HepG2 (cell line): ENCODE measurements at regions not wholly inside any gene's neighbourhood (a gene's known extent, or its start where the extent isn't known, plus 50 kb on each side); places are given as distances from the start of the nearest gene placed in this dataset.

Experiments
- ATAC-seq: fragments of 200-7000 bp; cut with Tn5 transposase; 3 replicates; pipeline ENCODE4 v1.9.1; 2020; ENCODE audit warnings: mild to moderate bottlenecking, moderate library complexity
- BruUV-seq: library from RNA; stranded (reverse); fragments of 400-500 nt; replicated peaks from 2 replicates; lab custom pipeline; 2021; lab: Mats Ljungman, UMichigan
- CTCF ChIA-PET: fragments of 300-600 bp; formaldehyde crosslinking; extraction: SDS; loops from one replicate; lab custom pipeline; 2021; ENCODE audit warnings: low total read pairs, inconsistent platforms, low intra/inter-chr PET ratio; lab: Yijun Ruan, JAX
- POLR2A ChIA-PET: fragments of 350-600 bp; sonication (Branson Sonifier 250); formaldehyde crosslinking; loops from one replicate; lab custom pipeline; 2020; ENCODE audit warnings: antibody characterized with exemption, inconsistent platforms; lab: Yijun Ruan, JAX
- DNase-seq: peaks from one replicate; pipeline ENCODE4 v3.0.0-alpha.2; 2015; ENCODE audit warnings: low spot score
- FAIRE-seq: peaks from 3 replicates; lab custom pipeline; 2011; peaks lifted over from hg19 to GRCh38; lab: Jason Lieb, UNC
- H2AFZ ChIP-seq: one replicate; pipeline ENCODE4 v1.6.1; 2011; ENCODE audit warnings: low read length, inconsistent platforms
- H3K27ac ChIP-seq: fragments of 300-600 bp; 3 replicates; pipeline ENCODE4 v1.8.0; 2011; ENCODE audit warnings: mixed run types, mild to moderate bottlenecking, mixed read lengths, low read length, inconsistent platforms; ENCODE audit not compliant: insufficient read depth; ENCODE audit errors: extremely low read length
- H3K27me3 ChIP-seq, 2 experiments: fragments of 200-600 bp in 1 of 2; 2 replicates in 1 of 2; 3 replicates in 1 of 2; pipeline versions ENCODE4 v1.6.0 to v1.8.0; 2011; ENCODE audit warnings: low read length in 2 of 2, mild to moderate bottlenecking in 2 of 2, moderate library complexity in 2 of 2, inconsistent platforms in 1 of 2; ENCODE audit not compliant: insufficient read depth in 2 of 2, control insufficient read depth in 1 of 2
- H3K36me3 ChIP-seq, 2 experiments: fragments of 200-600 bp in 1 of 2; replicated peaks in 1 of 2; 2 replicates in 1 of 2; 3 replicates in 1 of 2; pipeline versions ENCODE4 v1.5.1 to v1.8.0; 2011; ENCODE audit warnings: low read length in 2 of 2, inconsistent platforms in 1 of 2; ENCODE audit not compliant: insufficient read depth in 2 of 2, control insufficient read depth in 1 of 2
- H3K4me1 ChIP-seq: 2 replicates; pipeline ENCODE4 v1.5.1; 2012; ENCODE audit warnings: low read length, inconsistent platforms; ENCODE audit not compliant: insufficient read depth
- H3K4me2 ChIP-seq: 2 replicates; pipeline ENCODE4 v1.6.0; 2011; ENCODE audit warnings: low read depth, low read length, inconsistent platforms
- H3K4me3 ChIP-seq, 3 experiments: fragments of 200-600 bp in 1 of 3; sonication (generic), shearing (Covaris generic) in 1 of 3; replicated peaks in 1 of 3; 2 replicates each; pipeline ENCODE4 v1.5.1; 2011 to 2016; ENCODE audit warnings: low read length in 3 of 3, inconsistent platforms in 2 of 3, low read depth in 2 of 3, mild to moderate bottlenecking in 2 of 3, control low read depth in 1 of 3, mixed read lengths in 1 of 3; ENCODE audit not compliant: insufficient read depth in 1 of 3
- H3K79me2 ChIP-seq: one replicate; pipeline ENCODE4 v1.6.1; 2011; ENCODE audit warnings: low read length, inconsistent platforms; ENCODE audit not compliant: insufficient read depth
- H3K9ac ChIP-seq: 2 replicates; pipeline ENCODE4 v1.6.0; 2011; ENCODE audit warnings: mild to moderate bottlenecking, low read depth, low read length, inconsistent platforms; ENCODE audit not compliant: insufficient read depth
- H3K9me3 ChIP-seq: 2 replicates; pipeline ENCODE4 v1.5.1; 2012; ENCODE audit warnings: mild to moderate bottlenecking, low read length
- H4K20me1 ChIP-seq: 2 replicates; pipeline ENCODE4 v1.6.0; 2011; ENCODE audit warnings: inconsistent platforms, mild to moderate bottlenecking, low read length, moderate library complexity; ENCODE audit not compliant: insufficient read depth
- AKAP8 ChIP-seq: sonication (generic); formaldehyde crosslinking; IDR thresholded peaks from 2 replicates; pipeline ENCODE4 v1.5.1; 2020; ENCODE audit warnings: mild to moderate bottlenecking, missing genetic modification reagents
- ELF1 ChIP-seq: sonication (generic); formaldehyde crosslinking; IDR thresholded peaks from 2 replicates; pipeline ENCODE4 v1.4.0; 2020; ENCODE audit warnings: missing genetic modification reagents
- ELF4 ChIP-seq: sonication (generic); formaldehyde crosslinking; IDR thresholded peaks from 2 replicates; pipeline ENCODE4 v1.5.0; 2020; ENCODE audit warnings: missing genetic modification reagents, mild to moderate bottlenecking, moderate library complexity, borderline replicate concordance
- MED8 ChIP-seq: sonication (generic); formaldehyde crosslinking; IDR thresholded peaks from 2 replicates; pipeline ENCODE4 v1.8.1; 2023; ENCODE audit warnings: mild to moderate bottlenecking, missing genetic modification reagents; ENCODE audit not compliant: insufficient replicate concordance
- NFE2 ChIP-seq: sonication (generic); formaldehyde crosslinking; IDR thresholded peaks from 2 replicates; pipeline ENCODE4 v1.4.0; 2020; ENCODE audit warnings: missing genetic modification reagents
- POLR2AphosphoS2 ChIP-seq: IDR thresholded peaks from 2 replicates; pipeline ENCODE4 v1.6.1; 2011; ENCODE audit warnings: low read depth, low read length, improper control_type of control experiment
- PRMT3 ChIP-seq: sonication (generic); formaldehyde crosslinking; IDR thresholded peaks from 2 replicates; pipeline ENCODE4 v1.8.1; 2022; ENCODE audit warnings: low read depth, mild to moderate bottlenecking, moderate library complexity, missing genetic modification reagents, borderline replicate concordance
- SP4 ChIP-seq: sonication (generic); formaldehyde crosslinking; IDR thresholded peaks from 2 replicates; pipeline ENCODE4 v1.8.1; 2023; ENCODE audit warnings: mild to moderate bottlenecking, missing genetic modification reagents
- ZFP41 ChIP-seq: sonication (generic); formaldehyde crosslinking; IDR thresholded peaks from 2 replicates; pipeline ENCODE4 v1.4.0; 2020; ENCODE audit warnings: mild to moderate bottlenecking, missing genetic modification reagents, borderline replicate concordance
- ZNF121 ChIP-seq: sonication (generic); formaldehyde crosslinking; IDR thresholded peaks from 2 replicates; pipeline ENCODE4 v1.5.0; 2020; ENCODE audit warnings: mild to moderate bottlenecking, missing genetic modification reagents
- ZNF558 ChIP-seq: sonication (generic); formaldehyde crosslinking; IDR thresholded peaks from 2 replicates; pipeline ENCODE4 v1.9.0; 2022; ENCODE audit warnings: mild to moderate bottlenecking, missing genetic modification reagents, borderline replicate concordance
- WGBS: methylation state at CpG from one replicate; pipeline ENCODE4 v1.1.6; 2017; ENCODE audit warnings: low lambda C conversion rate; 5-methylcytosine and 5-hydroxymethylcytosine counted together
- in situ Hi-C: cut with HindIII; loops from 2 replicates; pipeline ENCODE4 v1.10.0; 2017; ENCODE audit warnings: low pct_unique_long_range_greater_than_20kb; ENCODE audit not compliant: extremely low pct_ligation_motif_present
- intact Hi-C: fragments of 100-400 bp; cut with micrococcal nuclease; formaldehyde crosslinking; loops from one replicate; pipeline ENCODE4 v1.10.0; 2022; ENCODE audit not compliant: unreplicated experiment
- TF ChIP-seq, protein P1 (sequence below): sonication (generic); formaldehyde crosslinking; IDR thresholded peaks from 2 replicates; pipeline ENCODE4 v1.5.0; 2020; ENCODE audit warnings: mild to moderate bottlenecking, missing genetic modification reagents
- TF ChIP-seq, protein P2 (sequence below): IDR thresholded peaks from 2 replicates; pipeline ENCODE4 v1.6.1; 2016; ENCODE audit warnings: mild to moderate bottlenecking
- TF ChIP-seq, protein P3 (sequence below): sonication (generic); formaldehyde crosslinking; IDR thresholded peaks from 2 replicates; pipeline ENCODE4 v1.5.0; 2020; ENCODE audit warnings: mild to moderate bottlenecking, missing genetic modification reagents
- TF ChIP-seq, protein P4 (sequence below): sonication (generic); formaldehyde crosslinking; IDR thresholded peaks from 2 replicates; pipeline ENCODE4 v1.4.0; 2020; ENCODE audit warnings: mild to moderate bottlenecking, low read depth, missing genetic modification reagents
- TF ChIP-seq, protein P5 (sequence below): IDR thresholded peaks from 2 replicates; pipeline ENCODE4 v1.6.1; 2016

DNA sequence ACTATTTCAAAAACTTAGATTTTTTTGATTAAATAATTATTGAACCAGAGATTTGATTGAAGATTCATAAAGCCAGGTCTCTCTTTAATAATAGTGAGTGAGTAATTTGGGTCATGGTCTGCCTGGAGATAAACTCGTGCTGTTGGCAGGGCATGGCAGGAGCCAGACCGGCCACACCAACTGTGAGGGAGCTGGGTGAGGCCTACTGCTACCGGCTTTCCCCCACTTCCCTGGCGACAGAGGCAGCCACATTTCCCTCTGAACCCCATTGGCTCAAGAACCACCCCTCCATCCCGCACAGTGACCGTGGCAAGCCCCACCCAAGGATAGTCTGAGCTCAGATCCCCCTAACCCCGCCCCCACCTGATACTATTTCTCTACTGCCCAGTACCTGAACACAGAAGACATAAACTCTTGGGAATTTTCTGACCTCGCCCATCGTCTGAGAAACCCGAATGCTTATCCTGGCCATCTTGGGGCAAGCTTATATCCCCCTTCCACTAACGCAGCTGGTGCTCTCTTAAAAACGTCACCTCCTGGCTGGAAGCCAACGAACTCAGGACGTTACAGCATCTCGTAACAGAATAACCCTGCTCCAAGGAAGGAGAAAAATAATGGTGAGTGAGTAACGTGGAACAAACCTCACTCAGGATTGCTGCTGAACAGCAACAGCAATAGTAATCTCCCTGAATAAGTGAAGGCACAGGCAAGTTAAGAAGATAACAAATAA, 627.6 kb upstream of the PCDH9 start:
- POLR2A ChIA-PET, result no interaction called here
- Histone ChIP-seq H3K4me3 (no peak overlapping the region), H3K9ac (no peak overlapping the region), H2AFZ (no peak overlapping the region), H3K27me3 (no peaks in the 10 kb centered on the region), H3K4me1 (no peaks in the 10 kb centered on the region)
- intact Hi-C loops, result no loop called here
- in situ Hi-C loops, result no loop called here
- DNase-seq, result no peak
- 10% methylated on average over 15 of the region's 16 CpGs for WGBS
- TF ChIP-seq, protein P1, sequence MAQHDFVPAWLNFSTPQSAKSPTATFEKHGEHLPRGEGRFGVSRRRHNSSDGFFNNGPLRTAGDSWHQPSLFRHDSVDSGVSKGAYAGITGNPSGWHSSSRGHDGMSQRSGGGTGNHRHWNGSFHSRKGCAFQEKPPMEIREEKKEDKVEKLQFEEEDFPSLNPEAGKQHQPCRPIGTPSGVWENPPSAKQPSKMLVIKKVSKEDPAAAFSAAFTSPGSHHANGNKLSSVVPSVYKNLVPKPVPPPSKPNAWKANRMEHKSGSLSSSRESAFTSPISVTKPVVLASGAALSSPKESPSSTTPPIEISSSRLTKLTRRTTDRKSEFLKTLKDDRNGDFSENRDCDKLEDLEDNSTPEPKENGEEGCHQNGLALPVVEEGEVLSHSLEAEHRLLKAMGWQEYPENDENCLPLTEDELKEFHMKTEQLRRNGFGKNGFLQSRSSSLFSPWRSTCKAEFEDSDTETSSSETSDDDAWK (CRISPR knock-in tag), result no peak
- no peak for TF ChIP-seq ELF4 (CRISPR knock-in tag)
- TF ChIP-seq, protein P2, sequence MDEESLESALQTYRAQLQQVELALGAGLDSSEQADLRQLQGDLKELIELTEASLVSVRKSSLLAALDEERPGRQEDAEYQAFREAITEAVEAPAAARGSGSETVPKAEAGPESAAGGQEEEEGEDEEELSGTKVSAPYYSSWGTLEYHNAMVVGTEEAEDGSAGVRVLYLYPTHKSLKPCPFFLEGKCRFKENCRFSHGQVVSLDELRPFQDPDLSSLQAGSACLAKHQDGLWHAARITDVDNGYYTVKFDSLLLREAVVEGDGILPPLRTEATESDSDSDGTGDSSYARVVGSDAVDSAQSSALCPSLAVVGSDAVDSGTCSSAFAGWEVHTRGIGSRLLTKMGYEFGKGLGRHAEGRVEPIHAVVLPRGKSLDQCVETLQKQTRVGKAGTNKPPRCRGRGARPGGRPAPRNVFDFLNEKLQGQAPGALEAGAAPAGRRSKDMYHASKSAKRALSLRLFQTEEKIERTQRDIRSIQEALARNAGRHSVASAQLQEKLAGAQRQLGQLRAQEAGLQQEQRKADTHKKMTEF (CRISPR knock-in tag), result no peak
- TF ChIP-seq SP4 (CRISPR knock-in tag), result no peak
- TF ChIP-seq ZFP41, result no peak
- TF ChIP-seq MED8 (CRISPR knock-in tag), result no peak
- no peak for TF ChIP-seq PRMT3 (CRISPR knock-in tag)
- TF ChIP-seq POLR2AphosphoS2, result no peak
- TF ChIP-seq, protein P3, sequence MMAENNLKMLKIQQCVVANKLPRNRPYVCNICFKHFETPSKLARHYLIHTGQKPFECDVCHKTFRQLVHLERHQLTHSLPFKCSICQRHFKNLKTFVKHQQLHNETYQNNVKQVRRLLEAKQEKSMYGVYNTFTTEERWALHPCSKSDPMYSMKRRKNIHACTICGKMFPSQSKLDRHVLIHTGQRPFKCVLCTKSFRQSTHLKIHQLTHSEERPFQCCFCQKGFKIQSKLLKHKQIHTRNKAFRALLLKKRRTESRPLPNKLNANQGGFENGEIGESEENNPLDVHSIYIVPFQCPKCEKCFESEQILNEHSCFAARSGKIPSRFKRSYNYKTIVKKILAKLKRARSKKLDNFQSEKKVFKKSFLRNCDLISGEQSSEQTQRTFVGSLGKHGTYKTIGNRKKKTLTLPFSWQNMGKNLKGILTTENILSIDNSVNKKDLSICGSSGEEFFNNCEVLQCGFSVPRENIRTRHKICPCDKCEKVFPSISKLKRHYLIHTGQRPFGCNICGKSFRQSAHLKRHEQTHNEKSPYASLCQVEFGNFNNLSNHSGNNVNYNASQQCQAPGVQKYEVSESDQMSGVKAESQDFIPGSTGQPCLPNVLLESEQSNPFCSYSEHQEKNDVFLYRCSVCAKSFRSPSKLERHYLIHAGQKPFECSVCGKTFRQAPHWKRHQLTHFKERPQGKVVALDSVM (CRISPR knock-in tag), result no peak
- no peak for TF ChIP-seq AKAP8 (CRISPR knock-in tag)
- TF ChIP-seq ZNF558 (CRISPR knock-in tag), result no peak
- TF ChIP-seq NFE2, result no peak
- TF ChIP-seq, protein P4, sequence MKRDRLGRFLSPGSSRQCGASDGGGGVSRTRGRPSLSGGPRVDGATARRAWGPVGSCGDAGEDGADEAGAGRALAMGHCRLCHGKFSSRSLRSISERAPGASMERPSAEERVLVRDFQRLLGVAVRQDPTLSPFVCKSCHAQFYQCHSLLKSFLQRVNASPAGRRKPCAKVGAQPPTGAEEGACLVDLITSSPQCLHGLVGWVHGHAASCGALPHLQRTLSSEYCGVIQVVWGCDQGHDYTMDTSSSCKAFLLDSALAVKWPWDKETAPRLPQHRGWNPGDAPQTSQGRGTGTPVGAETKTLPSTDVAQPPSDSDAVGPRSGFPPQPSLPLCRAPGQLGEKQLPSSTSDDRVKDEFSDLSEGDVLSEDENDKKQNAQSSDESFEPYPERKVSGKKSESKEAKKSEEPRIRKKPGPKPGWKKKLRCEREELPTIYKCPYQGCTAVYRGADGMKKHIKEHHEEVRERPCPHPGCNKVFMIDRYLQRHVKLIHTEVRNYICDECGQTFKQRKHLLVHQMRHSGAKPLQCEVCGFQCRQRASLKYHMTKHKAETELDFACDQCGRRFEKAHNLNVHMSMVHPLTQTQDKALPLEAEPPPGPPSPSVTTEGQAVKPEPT (CRISPR knock-in tag), result no peak
- TF ChIP-seq ELF1 (CRISPR knock-in tag), result no peak
- TF ChIP-seq, protein P5, sequence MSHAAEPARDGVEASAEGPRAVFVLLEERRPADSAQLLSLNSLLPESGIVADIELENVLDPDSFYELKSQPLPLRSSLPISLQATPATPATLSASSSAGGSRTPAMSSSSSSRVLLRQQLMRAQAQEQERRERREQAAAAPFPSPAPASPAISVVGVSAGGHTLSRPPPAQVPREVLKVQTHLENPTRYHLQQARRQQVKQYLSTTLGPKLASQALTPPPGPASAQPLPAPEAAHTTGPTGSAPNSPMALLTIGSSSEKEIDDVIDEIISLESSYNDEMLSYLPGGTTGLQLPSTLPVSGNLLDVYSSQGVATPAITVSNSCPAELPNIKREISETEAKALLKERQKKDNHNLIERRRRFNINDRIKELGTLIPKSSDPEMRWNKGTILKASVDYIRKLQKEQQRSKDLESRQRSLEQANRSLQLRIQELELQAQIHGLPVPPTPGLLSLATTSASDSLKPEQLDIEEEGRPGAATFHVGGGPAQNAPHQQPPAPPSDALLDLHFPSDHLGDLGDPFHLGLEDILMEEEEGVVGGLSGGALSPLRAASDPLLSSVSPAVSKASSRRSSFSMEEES, result no peak
- no peak for TF ChIP-seq ZNF121 (CRISPR knock-in tag)
- TF ChIP-seq, all 625 proteins: peak for 0
- no peaks in the 10 kb centered on the region for H3K79me2 ChIP-seq
- no peaks in the 10 kb centered on the region for H3K9me3 ChIP-seq
- H3K4me2 ChIP-seq, result no peak overlapping the region
- CTCF ChIA-PET, result no interaction called here
- H3K27ac ChIP-seq, result no peak overlapping the region
- no peak for FAIRE-seq
- H3K36me3 ChIP-seq, result no peaks in the 10 kb centered on the region
- ATAC-seq, result no peak
- H4K20me1 ChIP-seq, result no peaks in the 10 kb centered on the region
- no TSS peak for BruUV-seq
